ENCODE measurements at regions not wholly inside any gene's neighbourhood (a gene's known extent, or its start where the extent isn't known, plus 50 kb on each side); places are given as distances from the start of the nearest gene placed in this dataset.

- no peak for TF ChIP-seq CTCF (conservative IDR thresholded peaks at IDR 0.05)
- no peak for TF ChIP-seq ZFX (IDR thresholded peaks at IDR 0.05)
These were observed 278.6 kb upstream of the GPR149 start for GRCh38 chr3:154708554-154708953.
